ENCODE measurements at regions not wholly inside any gene's neighbourhood (a gene's known extent, or its start where the extent isn't known, plus 50 kb on each side); places are given as distances from the start of the nearest gene placed in this dataset.

DNA sequence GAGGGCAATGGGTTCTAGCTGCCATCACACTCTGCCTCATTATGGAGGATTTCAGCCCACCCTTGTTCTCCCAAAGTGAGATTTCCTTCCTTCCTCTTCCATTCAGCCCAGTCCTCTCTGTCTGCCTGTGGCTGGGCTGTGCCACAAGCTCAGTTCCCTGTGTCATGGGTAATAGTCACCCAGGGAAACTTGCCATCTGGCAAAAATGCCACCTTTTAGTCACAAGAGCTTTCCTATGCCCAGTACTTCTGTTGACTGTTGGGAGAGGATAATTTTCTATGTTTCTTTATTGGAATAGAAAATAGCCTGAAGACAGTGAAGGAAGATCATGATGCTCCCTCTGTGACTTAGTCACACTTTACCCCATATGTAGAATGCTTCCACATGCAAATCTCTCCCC lies 71.4 kb downstream of the TLR4 start:
- FAIRE-seq (no peak), DNase-seq (ENCODE audit: extremely low spot score, insufficient read length, low read depth) (no peak)

DNA sequence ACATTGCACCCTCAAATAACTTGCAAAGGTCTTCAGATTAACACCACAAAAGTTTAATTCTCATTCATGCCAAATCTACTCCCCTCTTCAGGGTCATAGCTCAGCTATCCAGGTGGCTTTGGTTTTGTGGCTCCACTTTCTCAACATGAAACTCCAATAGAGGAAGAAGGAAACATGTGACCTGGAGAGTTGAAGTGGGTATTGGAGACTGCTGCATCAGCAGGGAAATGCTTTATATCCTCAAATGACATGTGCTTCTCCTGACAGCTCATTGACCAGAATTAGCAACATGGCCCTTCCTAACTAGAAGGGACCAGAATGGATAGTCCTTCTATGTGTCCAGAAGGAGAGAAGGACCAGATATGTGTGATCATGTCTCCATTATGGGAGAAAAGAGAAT lies 73.6 kb downstream of the TLR4 start:
- DNase-seq (ENCODE audit: extremely low spot score, insufficient read length, low read depth), result no peak
- peak; percentile 63 for FAIRE-seq

DNA sequence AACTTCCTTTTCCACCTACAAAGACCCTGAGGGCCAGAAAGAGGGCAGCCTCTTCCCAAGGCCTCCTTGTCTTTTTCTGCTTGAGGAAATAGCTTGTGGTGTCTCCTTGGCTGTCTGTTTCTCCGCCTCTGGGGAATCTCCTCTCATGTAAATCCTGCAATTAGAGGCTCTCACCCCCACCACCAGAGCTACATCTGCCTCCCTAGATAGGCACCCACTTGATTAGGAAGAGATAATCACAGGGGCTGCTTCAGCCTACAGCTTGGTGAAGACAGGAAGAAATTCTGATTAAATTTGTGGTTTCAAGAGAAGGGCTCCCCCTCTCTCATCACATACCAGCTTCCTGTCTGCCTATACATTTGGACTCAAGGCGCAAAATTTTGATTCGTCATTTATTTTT lies 75.6 kb downstream of the TLR4 start:
- DNase-seq (ENCODE audit: extremely low spot score, insufficient read length, low read depth) (no peak), FAIRE-seq (no peak)

DNA sequence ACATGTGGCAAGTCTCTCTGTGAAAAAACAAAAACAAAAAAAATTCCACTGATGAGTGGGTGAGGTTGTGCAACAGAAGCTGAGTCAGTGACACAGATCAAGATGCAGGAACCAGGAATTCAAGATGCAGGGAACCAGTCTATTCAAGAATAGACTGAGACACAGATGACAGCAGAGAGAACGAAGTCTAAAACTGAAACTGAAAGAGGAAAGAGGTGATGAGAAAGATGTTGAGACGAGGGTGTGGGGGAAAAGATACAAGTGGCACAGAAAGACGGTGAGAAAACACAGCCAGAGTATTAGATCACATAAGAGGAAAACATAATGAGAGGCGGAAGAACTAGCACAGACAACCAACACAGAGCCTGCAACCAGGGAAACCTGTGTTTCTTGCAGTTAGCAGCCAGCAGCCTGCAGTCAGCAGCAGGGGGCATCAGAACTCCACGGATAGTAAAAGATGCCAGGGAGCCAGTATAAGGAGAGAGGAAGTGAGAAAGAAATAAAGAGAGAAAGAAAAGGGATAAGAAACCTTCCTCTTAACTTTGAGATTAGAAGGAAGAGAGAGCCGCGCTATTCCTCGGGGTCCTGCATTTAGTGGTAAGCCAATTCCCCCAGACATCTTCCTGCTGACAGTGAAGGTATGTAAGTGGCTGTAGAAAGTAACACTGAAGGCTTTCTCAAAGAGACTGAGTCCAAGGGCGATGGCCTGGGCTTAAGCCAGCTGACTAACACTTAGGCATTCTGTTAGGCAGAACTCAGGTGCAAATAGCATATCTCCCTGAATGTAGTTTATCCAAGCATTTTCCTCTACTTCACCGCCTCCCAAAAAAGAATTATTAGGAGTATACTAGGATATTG lies 79.0 kb downstream of the TLR4 start:
- FAIRE-seq, result no peak
- peak; percentile 3 for DNase-seq (ENCODE audit: extremely low spot score, insufficient read length, low read depth)

DNA sequence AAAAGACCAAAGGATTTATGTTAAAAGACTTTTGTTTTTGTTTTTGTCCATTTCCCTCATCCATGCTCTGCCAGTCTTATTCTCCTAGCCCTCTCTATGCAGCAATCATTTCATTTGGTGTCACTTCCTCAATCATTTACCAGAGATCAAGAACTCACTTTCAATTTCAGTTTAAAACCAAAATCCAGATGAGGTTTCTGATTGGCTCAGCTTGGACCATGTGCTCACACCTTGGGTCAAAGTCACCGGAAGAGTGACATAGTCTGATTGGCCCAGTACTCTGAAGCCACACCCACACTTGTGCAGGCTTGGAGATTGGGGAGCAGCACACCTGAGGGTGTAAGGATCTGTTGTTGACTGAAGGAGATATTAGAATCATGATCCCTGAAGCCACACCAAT lies 79.6 kb downstream of the TLR4 start:
- peak; percentile 39 for DNase-seq (ENCODE audit: extremely low spot score, insufficient read length, low read depth)
- peak; percentile 93 for FAIRE-seq

DNA sequence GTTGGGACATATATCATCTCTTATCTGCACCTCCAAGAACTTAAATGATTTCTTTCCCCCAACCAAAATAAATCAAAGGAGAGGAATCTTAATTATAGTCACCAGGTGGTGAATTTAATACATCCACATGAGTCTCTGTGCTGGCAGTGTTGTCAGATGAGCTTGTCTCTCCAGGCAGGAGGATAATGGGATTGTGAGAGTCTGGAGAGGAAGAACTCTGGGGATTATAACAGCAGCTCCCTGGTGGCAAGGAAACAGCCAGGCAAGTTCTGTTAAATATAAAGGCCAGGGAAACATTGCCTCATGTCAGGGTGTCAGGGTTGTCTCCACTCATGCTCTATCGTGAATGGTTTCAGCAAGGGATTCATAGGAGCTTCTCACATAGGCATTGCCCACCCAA lies 80.8 kb downstream of the TLR4 start:
- FAIRE-seq (no peak), DNase-seq (ENCODE audit: extremely low spot score, insufficient read length, low read depth) (no peak)

DNA sequence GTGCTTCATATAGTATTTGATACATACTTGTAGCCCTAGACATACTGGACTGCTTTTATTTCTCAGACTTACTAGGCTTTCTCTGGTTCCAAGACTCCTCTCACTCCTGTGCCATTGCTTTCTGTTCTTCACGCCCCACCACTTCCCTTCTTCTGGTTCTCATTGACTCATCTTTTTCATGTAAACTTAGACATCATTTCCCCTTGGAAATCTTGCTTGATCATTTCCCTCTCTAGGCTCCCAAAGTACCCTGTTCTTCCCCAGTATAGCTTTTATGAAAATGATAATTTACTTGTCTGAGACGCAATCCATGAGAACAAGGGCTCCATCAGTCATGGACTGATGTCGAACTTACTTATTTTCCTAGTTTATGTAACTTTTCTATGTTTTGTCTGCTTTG lies 83.5 kb downstream of the TLR4 start:
- FAIRE-seq (no peak), DNase-seq (ENCODE audit: extremely low spot score, insufficient read length, low read depth) (no peak)

DNA sequence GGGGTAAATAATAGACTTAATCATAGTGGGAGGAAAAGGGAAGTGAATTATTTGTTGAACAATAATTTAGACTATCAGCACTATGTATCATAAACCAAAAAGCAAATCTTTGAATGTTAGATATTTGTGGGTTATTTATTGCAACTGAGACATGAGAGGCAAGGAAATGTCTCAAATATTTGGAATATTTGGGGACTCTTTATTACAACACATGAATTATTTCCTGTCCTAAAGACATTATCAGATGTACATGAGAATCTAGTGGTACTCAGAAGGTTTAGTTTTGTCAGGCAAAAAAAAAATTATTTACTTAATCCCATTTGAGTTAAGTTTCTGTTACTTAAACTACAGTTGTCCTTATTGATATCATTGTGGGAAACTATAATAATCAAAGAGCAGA lies 91.1 kb downstream of the TLR4 start:
- DNase-seq (ENCODE audit: extremely low spot score, insufficient read length, low read depth) (no peak), FAIRE-seq (no peak)

DNA sequence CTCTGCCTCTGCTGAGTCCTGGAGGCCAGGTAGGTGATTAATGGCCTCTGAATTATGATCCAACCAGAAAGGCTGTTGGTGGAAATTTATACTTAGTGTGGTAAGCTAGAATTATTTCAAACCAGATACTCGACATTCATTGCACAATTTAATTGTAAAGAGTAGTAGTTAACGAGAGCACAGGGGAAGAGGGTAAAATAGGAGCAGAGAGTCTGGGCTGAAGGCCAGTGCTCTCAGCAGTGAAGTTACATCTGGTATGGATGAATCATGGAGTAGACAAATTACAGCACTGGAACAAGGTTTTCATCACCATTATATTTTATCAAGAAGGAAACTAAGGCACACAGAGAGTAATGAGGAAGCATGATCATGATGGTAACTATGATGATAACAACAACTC lies 92.5 kb downstream of the TLR4 start:
- FAIRE-seq (no peak), DNase-seq (ENCODE audit: extremely low spot score, insufficient read length, low read depth) (no peak)

DNA sequence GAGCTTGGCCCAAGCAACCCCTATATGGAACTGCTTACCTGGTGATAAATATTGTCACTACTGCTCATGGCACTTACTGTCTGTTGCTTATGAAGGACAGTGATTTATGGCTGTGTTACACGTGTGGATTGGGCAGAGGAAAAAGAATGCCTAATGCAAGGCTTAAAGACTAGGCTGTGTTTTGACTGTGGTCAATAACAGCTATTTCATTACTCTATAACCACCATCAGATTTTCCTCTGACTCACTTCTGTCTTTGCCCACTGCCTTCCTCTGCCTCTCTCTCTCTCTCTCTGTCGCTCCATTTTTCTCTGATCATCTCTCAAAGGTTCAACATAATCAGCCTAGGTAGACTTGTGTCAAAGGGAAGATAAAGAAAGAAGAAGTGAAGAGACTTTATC lies 96.2 kb downstream of the TLR4 start:
- FAIRE-seq, result no peak
- no peak for DNase-seq (ENCODE audit: extremely low spot score, insufficient read length, low read depth)

DNA sequence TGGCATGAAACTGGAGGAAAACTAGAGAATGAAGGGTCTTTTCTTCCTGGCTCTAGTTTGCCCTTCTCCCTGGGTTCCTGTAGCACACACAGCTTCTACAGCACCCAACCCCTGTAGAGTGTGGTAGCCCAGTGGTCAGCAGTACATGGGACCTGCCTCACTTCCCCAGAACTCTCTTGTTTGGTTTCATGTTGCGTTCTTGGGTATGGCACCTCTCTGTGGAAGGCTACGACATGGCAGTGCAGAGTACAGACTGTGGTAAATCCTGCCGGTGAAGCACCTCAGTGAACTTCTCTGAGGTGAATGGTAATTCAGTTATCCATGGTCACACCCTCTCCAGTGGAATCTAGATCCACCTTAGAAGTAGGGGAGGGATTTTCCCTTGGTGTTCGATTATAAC lies 105.5 kb downstream of the TLR4 start:
- FAIRE-seq (no peak), DNase-seq (ENCODE audit: extremely low spot score, insufficient read length, low read depth) (no peak)

DNA sequence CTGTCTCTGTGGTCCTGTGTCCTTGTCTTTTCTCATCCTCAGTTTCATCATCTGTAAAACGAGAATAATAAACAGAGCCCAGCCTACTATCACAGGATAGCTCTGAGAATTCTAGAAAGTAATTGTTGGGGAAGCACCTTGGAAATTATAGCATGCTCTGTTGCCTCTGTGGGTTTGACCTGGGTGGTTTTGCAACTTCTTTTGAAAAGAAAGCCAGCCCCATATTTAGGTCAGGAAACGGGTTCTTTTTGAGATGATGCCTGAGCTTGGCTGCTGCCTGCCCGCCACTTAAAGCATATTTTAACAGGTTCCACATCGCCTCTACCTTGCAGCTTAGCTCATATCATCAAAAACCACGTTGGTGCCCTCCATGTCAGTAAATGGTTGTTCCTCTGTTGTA lies 111.1 kb downstream of the TLR4 start:
- FAIRE-seq (peak; percentile 41), DNase-seq (ENCODE audit: extremely low spot score, insufficient read length, low read depth) (no peak)

DNA sequence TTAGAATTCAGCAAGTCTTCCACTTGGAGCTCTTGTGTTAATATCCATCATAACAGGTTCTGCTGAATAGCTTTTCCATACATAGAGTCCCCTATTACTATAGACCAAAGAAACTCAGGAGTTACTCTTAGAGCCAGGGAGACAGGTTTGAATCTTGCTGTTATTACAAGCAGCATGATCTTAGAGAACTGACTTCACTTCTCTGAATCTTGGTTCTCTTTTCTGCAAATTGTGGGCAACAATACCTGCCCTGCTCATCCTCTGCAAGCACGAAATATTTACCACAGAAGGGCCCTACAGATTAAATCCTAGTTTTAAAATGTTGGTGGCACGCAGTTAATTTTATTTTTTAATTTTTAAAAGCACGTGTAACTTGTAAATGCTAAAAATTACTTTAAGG lies 111.7 kb downstream of the TLR4 start:
- no peak for DNase-seq (ENCODE audit: extremely low spot score, insufficient read length, low read depth)
- FAIRE-seq, result peak; percentile 42

DNA sequence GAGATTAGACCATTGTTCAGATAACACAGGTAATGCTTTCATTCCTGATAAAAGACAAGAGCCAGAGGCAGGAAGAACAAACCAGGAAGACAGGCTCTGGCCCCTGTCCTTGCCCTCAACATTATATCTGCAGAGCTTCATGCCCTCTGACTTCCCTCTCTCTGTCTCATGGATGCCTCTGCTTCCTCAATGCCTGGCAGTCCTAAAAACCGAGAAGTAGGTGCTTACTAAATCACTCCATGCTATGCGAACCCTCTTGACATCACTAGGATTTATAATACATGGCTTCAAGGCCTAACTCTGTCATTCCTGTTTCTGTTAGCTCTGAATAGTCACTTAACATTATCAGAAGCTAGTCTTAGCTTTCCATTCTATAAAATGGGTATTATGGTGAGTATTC lies 117.8 kb downstream of the TLR4 start:
- no peak for DNase-seq (ENCODE audit: extremely low spot score, insufficient read length, low read depth)

DNA sequence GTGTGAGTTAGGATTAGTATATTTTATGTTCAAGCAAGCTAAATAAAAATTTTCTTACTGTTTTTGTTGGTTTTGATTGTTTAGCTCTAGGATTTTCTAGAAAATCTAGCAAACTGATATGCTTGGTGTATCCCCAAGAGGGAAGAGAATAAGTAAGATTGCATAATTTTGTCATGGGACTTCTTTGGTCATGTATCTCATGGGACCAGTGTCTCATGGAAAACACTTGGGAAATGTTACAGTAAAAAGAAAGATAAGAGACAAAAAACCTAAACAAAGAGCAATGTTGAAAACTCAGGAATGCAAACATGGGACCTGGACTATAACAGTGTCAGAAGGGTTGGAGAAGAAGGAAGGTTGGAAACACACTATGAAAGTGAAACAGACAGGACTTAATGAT lies 119.4 kb downstream of the TLR4 start:
- no peak for DNase-seq (ENCODE audit: extremely low spot score, insufficient read length, low read depth)

More for the DNA sequence above, 117.8 kb downstream of the TLR4 start:
- FAIRE-seq, result no peak

DNA sequence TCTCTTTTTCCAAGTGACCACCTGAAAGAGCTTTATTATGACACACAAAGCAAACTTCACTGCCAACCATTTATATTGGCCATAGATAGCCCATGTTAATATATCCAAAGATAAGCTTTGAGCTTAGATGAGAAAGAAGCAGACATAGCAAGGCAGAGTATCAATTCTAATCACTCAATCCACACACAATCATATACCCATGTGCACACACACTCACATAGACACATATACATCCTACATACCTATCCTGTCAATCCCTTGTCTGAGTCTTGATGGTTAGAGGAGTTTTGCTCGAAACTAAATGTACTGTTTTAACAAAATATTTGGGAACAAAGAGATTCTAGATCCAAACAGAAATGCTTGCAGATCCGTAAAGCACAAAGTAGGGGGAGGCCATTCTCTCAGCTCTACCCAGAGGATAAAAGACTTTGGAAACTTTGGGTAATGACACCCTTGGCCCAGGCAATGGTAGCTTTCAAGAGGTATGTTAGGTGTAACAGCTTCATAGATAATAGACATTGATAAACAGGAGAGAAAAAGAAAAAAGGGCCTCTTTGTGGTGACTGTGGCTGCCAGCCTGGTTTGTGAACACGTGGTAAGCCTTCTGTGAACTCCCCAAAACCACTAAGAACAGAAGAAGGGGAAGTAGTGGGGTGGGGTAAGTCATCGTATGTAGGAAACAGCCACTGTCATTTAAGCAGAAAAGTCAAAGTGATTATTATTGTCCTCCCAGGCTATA lies 121.6 kb downstream of the TLR4 start:
- FAIRE-seq (peak; percentile 88), DNase-seq (ENCODE audit: extremely low spot score, insufficient read length, low read depth) (peak; percentile 9)

More for the DNA sequence above, 119.4 kb downstream of the TLR4 start:
- no peak for FAIRE-seq

DNA sequence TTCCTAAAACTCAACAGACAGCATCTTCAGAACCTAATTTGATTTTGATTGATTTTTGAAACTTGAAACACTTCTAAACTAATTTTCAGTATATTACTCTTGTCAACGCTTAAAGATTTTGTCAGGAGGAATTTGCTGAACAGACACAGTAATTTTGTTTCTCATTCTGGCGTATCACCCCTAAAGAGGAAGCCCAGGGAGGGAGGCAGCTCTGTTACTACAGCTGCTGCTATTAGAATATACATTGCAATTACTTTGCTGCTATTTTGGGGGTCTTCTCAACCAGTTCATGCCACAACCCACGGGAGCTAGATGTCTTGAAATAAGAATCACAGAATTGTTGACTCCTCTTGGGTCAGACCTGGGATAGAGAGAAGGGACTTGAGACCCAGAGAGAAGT lies 122.6 kb downstream of the TLR4 start:
- no peak for FAIRE-seq
- no peak for DNase-seq (ENCODE audit: extremely low spot score, insufficient read length, low read depth)

DNA sequence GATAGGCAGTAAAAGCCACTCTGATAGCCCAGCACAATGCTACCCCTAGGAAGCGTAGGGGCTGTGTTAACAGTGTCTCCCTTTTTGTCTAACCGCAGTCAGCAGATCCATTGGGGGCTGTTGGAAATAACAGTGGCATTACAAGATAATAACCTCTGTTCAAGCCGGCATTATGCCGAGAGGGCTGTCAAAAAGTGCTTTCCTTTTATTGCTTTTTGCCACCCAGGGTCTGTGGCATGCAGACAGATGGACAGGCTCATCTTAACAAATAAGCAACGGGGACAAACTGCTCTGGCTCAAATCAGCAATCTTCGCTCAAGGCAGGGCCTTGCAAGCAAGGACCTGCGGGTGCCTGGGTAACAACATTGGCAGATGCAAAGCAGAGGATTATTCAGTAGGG lies 123.3 kb downstream of the TLR4 start:
- no peak for FAIRE-seq
- no peak for DNase-seq (ENCODE audit: extremely low spot score, insufficient read length, low read depth)

DNA sequence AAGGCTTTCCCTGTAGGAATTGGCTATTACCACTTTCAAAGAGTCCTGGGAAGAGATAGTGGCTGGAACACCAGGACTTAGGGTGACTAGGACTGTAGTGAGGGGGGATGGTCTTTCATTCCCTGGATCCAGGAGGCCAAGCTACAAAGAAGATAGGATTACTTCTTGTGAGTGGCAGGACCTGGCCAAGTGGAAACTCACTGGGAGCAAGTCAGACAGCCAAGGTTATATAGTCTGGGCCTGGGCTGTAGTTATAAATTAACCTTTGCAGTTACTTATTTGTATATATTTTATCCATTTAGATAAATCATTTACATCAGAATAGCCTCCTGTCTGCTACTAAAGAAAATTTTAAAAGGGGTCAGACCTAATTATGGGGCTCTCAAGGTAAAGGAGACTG lies 124.3 kb downstream of the TLR4 start:
- no peak for FAIRE-seq
- DNase-seq (ENCODE audit: extremely low spot score, insufficient read length, low read depth), result no peak

DNA sequence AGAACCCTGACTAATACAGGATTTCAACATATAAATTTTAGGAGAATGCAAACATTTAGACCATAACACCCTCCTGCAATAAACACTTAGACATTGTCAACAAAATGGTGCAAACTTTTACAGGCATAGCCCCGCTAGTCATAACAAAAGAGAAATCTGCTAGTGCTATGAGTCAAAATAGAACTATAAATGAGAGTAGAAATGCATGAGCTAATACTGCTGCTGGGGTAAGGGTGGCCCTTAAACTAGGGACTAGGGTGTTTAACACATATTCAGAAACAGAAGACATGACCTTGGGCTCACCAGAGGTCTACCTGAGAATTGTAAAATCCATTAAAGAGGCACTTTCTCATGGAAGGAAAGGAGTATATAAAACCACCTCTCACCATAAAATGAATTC lies 131.6 kb downstream of the TLR4 start:
- peak; percentile 2 for DNase-seq (ENCODE audit: extremely low spot score, insufficient read length, low read depth)
- FAIRE-seq, result no peak

DNA sequence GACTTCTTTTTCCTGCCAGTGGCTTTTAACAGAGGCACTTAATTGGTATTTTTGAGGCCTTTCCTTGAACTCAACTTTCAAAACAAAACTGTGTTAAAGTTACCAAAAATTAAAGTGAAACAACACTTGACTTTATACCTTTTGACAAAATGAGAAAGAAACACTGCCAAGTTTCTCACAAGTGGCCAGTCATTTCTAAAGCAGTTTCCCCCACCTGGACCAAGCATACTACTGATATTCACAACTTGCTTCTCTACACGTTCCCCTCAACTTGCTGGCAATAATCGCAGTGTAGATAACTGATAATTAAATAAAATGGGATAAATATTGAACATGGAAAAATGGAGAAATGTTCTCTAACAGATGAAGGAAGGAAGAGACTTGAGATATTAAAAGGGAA lies 135.7 kb downstream of the TLR4 start:
- no peak for DNase-seq (ENCODE audit: extremely low spot score, insufficient read length, low read depth)
- no peak for FAIRE-seq
